Cardiac muscle cell (in vitro differentiated cells and primary cell): ENCODE measurements at regions not wholly inside any gene's neighbourhood (a gene's known extent, or its start where the extent isn't known, plus 50 kb on each side); places are given as distances from the start of the nearest gene placed in this dataset.

ENCODE experiments used
- DNase-seq, 2 donors: peaks; one replicate each; pipeline versions ENCODE4 v3.0.0 to v3.0.0-alpha.2; 2010 to 2017; ENCODE audit warnings: low read depth in 1 of 2, low spot score in 1 of 2
- H3K27ac ChIP-seq: fragments of 200-600 bp; sonication (generic); 2 replicates; pipeline ENCODE4 v1.5.1; 2016
- H3K27me3 ChIP-seq: fragments of 200-600 bp; sonication (generic); 2 replicates; pipeline ENCODE4 v1.6.0; 2016; ENCODE audit warnings: control low read depth
- H3K36me3 ChIP-seq: fragments of 200-600 bp; sonication (generic); 2 replicates; pipeline ENCODE4 v1.5.1; 2016; ENCODE audit warnings: control low read depth
- H3K4me1 ChIP-seq: fragments of 200-600 bp; sonication (generic); 2 replicates; pipeline ENCODE4 v1.8.1; 2017; ENCODE audit warnings: low read depth, mild to moderate bottlenecking, mixed run types
- H3K4me3 ChIP-seq: fragments of 200-600 bp; sonication (generic); 2 replicates; pipeline ENCODE4 v1.5.1; 2016; ENCODE audit warnings: mild to moderate bottlenecking
- H3K9me3 ChIP-seq: fragments of 200-600 bp; sonication (generic); 2 replicates; pipeline ENCODE4 v1.5.1; 2017; ENCODE audit warnings: low read depth, mild to moderate bottlenecking, control low read depth
- TF ChIP-seq, protein P1 (sequence below): IDR thresholded peaks from 2 replicates; pipeline ENCODE4 v1.5.1; 2012; ENCODE audit warnings: low read depth, mild to moderate bottlenecking, low read length

DNA sequence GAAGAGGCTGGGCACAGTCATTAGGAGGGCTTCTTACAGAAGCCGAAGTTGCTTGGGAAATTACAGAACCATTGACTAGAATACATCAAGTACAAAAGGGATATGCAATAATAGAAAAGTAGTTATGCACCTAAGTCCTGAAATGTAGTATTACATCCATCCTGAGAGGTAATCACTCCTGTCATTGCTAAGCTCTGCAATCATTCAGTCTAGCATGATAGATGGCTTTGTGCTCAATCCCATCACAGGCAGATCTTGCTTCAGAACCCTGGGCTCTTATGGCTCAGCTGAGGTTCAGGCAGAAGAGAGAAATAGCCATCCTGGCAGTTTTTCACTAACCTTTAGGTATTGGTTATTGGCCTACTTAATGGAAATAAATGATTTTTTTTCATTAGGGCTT lies 231.7 kb upstream of the AFF2 start:
- H3K9me3 ChIP-seq: no peaks in the 10 kb centered on the region
- H3K27me3 ChIP-seq: no peaks in the 10 kb centered on the region
- TF ChIP-seq, protein P1, sequence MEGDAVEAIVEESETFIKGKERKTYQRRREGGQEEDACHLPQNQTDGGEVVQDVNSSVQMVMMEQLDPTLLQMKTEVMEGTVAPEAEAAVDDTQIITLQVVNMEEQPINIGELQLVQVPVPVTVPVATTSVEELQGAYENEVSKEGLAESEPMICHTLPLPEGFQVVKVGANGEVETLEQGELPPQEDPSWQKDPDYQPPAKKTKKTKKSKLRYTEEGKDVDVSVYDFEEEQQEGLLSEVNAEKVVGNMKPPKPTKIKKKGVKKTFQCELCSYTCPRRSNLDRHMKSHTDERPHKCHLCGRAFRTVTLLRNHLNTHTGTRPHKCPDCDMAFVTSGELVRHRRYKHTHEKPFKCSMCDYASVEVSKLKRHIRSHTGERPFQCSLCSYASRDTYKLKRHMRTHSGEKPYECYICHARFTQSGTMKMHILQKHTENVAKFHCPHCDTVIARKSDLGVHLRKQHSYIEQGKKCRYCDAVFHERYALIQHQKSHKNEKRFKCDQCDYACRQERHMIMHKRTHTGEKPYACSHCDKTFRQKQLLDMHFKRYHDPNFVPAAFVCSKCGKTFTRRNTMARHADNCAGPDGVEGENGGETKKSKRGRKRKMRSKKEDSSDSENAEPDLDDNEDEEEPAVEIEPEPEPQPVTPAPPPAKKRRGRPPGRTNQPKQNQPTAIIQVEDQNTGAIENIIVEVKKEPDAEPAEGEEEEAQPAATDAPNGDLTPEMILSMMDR: no peak
- H3K4me1 ChIP-seq: no peaks in the 10 kb centered on the region
- DNase-seq: no peak
- H3K36me3 ChIP-seq: no peaks in the 10 kb centered on the region
- no peak overlapping the region for H3K4me3 ChIP-seq
- no peak overlapping the region for H3K27ac ChIP-seq

DNA sequence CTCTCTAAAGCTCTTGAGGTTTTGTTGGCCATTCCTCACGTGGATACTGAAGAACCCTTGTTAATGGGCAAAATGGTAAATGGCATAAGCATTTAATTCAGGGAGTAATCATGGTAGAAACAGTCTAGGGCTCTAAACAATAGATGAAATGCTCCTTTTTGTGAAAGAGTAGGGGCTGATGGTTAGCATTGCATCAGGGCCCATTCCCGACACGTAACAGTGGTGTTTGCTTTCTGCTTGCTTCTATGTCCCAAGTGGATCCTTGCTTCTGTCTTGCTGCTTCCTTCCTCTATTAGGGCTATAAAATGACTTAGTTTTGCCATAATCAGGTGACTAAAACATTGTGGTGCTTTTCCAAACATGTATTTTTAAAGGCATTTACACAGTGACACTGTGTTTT lies 230.9 kb upstream of the AFF2 start:
- Histone ChIP-seq H3K9me3 (no peaks in the 10 kb centered on the region), H3K36me3 (no peaks in the 10 kb centered on the region), H3K4me3 (no peak overlapping the region), H3K4me1 (no peaks in the 10 kb centered on the region), H3K27me3 (no peaks in the 10 kb centered on the region), H3K27ac (no peak overlapping the region)
- no peak for DNase-seq
- TF ChIP-seq, protein P1: no peak

DNA sequence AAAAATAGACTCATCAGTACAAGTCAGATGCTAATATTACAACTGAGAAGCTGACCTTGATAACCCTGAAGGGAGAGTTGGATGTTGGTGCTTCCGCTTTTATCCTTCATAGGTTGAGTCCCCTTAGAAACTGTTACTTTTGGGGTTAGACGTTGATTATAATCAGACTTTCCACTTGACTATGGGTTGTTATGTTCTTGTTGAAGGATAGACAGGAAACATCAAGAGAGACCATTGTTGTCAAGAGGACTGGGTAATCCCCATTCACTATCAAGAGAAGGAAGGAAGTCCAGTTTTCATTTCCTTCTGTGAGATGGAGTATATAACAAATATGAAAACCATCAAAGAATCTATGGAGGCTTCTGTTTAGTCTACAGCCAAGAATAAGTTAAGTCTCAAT lies 229.9 kb upstream of the AFF2 start:
- H3K4me3 ChIP-seq: no peak overlapping the region
- H3K36me3 ChIP-seq: no peaks in the 10 kb centered on the region
- H3K27ac ChIP-seq: no peak overlapping the region
- TF ChIP-seq, protein P1: no peak
- H3K4me1 ChIP-seq: no peaks in the 10 kb centered on the region
- no peak for DNase-seq
- H3K27me3 ChIP-seq: no peaks in the 10 kb centered on the region
- no peaks in the 10 kb centered on the region for H3K9me3 ChIP-seq

DNA sequence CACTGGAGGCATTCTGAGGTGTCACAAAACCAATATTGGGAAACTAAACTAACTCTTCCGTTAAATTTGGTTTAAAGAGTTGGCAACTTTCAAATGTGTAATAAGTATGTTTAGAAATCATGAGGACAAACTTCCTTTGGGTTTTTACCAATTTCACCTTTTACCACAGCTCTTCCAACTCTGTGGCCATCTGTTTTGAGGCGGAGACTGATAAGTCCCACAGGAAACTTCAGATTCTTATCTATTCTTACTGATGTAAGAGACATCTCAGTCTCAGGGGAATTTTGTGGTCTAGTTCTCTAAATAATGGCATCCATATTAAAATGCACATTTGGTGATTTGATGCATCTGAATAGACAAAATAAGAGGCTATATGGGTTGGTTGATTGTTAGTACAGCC lies 229.2 kb upstream of the AFF2 start:
- TF ChIP-seq, protein P1: no peak
- H3K4me1 ChIP-seq: no peaks in the 10 kb centered on the region
- H3K27me3 ChIP-seq: no peaks in the 10 kb centered on the region
- no peaks in the 10 kb centered on the region for H3K36me3 ChIP-seq
- no peaks in the 10 kb centered on the region for H3K9me3 ChIP-seq
- DNase-seq: no peak
- no peak overlapping the region for H3K27ac ChIP-seq
- no peak overlapping the region for H3K4me3 ChIP-seq

DNA sequence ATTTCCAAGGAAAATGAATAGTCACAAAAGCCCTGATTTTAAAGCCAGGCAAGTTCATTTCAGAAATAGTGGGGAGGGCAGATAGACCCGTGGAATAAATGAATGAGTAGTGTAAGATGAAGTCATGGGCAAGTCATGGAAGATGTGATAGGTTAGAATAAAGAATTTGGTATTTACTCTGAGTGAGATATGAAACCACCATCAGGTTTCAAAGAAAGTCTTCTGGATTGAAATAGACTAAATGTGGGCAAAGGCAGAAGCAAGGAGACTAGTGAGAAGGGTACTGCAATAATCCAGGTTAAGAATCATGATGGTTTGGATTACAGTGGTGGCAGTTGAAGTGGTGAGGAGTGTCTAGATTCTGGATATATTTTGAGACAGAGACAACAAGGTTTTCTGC lies 218.5 kb upstream of the AFF2 start:
- Histone ChIP-seq H3K9me3 (no peaks in the 10 kb centered on the region), H3K4me1 (no peaks in the 10 kb centered on the region), H3K4me3 (no peak overlapping the region), H3K27ac (no peak overlapping the region), H3K36me3 (no peaks in the 10 kb centered on the region), H3K27me3 (no peaks in the 10 kb centered on the region)
- TF ChIP-seq, protein P1: no peak
- DNase-seq: no peak

DNA sequence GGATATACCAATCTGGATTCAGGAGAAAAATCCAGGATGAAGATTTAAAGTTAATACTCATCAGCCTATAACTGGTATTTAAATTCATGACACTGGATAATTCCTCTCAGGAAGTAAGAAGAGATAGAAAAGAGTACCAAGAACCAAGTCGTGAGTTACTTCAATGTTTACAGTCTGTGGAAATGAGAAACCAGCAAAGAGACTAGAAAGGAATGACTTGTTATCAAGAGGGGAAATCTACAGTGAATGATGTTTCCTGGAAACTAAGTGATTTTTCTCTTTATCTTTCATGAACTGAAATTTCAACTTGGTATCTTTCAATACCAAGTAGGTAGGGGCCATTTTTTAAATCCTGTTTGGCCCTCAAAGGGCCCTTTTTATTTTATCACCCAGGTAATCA lies 217.9 kb upstream of the AFF2 start:
- DNase-seq: no peak
- no peak overlapping the region for H3K4me3 ChIP-seq
- no peaks in the 10 kb centered on the region for H3K36me3 ChIP-seq
- no peaks in the 10 kb centered on the region for H3K27me3 ChIP-seq
- TF ChIP-seq, protein P1: no peak
- no peaks in the 10 kb centered on the region for H3K9me3 ChIP-seq
- H3K27ac ChIP-seq: no peak overlapping the region
- no peaks in the 10 kb centered on the region for H3K4me1 ChIP-seq
